G401 (cell line): ENCODE measurements at regions not wholly inside any gene's neighbourhood (a gene's known extent, or its start where the extent isn't known, plus 50 kb on each side); places are given as distances from the start of the nearest gene placed in this dataset.
"Not testable (repeated sequence)": the region's sequence is repeated elsewhere in the genome, so short reads cannot be mapped to it uniquely, and the experiment has no call there.

Source experiments
- DNase-seq: peaks from one replicate; pipeline ENCODE4 v3.0.0-alpha.2; 2015; ENCODE audit warnings: low spot score
- in situ Hi-C: cut with HindIII; loops from 2 replicates; pipeline ENCODE4 v1.10.0; 2016; ENCODE audit warnings: low sequenced_read_pairs, mixed read lengths

DNA sequence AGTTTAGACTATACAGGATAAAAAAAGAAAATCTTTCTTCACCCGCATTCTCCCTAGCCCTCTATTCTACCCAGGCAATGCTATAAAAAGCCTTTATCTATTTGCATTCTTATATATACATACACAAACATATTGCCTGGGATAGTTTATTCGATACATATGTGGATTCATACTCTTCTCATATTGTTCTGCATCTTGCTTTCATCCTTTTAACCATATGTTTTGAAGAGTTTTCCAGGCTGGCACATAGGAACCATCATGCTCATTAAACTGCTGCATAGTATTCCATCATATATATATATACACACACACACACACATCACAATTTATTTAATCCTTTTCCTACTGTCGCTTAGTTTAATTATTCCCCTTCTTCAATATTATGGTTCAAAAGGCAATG lies 461.2 kb downstream of the NTRK2 start:
- no peak for DNase-seq
- in situ Hi-C loops = no loop called here

GRCh38 chr9:85130260-85130659 lies 460.7 kb downstream of the NTRK2 start:
- in situ Hi-C loops = no loop called here
- DNase-seq = no peak

- in situ Hi-C loops = no loop called here
Measured at GRCh38 chr9:85129514-85129913, 460.0 kb downstream of the NTRK2 start.

DNA sequence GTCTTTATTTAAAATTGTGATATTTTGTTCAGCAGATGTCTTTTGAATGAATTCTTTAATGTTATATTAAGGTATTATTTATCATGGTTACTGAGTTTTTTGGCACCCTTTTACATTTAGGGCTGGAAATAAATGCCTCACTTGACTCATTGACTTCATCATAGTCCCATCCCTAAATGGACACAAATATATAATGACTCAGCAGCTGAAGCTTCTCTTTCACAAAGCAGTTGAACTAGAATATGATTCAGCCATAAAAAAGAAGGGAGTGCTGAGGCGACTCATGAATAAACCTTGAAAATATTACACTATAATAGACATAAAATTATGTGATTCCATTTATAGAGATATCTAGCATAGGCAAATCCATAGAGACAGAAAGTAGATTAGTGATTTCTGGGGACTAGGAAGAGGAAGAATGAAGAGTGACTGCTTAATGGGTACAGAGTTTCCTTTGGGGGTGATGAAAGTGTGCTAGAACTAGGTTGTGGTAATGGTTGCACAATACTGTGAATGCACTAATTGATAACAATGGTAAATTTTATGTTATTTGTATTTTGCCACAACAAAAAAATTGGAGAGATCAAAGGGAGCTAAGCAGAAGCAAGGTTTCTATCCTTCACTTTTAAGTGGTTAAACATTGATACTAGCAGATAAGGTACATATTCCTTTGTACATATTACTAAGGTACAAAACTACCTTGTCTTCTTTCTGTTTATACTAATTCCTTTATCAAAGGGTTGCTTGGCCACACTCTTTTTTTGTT lies 449.6 kb downstream of the NTRK2 start:
- in situ Hi-C loops = no loop called here
- DNase-seq = no peak

More at GRCh38 chr9:85129514-85129913, 460.0 kb downstream of the NTRK2 start:
- DNase-seq = no peak

DNA sequence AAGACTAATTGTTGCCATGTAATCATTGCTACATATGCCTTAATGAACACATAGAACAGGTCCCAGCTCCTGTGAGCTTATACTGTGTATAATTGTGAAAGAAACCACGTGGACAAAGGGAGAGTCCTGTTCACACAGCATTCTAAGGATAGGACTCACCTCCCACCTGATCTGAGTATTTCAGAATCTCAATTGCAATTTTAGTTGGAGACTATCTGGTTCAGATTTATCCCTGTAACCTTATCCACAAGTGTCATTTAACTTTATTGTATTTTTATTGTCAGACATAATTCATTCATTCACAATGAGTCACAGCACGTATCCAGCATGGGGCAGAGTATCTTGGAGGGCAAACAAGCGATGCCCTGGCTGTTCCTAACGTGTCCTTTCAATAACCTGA lies 448.3 kb downstream of the NTRK2 start:
- DNase-seq = no peak
- in situ Hi-C loops = no loop called here

GRCh38 chr9:85115473-85115872 lies 445.9 kb downstream of the NTRK2 start:
- in situ Hi-C loops = no loop called here

GRCh38 chr9:85114799-85115198 lies 445.3 kb downstream of the NTRK2 start:
- in situ Hi-C loops = no loop called here
- DNase-seq = no peak

More at GRCh38 chr9:85115473-85115872, 445.9 kb downstream of the NTRK2 start:
- no peak for DNase-seq

DNA sequence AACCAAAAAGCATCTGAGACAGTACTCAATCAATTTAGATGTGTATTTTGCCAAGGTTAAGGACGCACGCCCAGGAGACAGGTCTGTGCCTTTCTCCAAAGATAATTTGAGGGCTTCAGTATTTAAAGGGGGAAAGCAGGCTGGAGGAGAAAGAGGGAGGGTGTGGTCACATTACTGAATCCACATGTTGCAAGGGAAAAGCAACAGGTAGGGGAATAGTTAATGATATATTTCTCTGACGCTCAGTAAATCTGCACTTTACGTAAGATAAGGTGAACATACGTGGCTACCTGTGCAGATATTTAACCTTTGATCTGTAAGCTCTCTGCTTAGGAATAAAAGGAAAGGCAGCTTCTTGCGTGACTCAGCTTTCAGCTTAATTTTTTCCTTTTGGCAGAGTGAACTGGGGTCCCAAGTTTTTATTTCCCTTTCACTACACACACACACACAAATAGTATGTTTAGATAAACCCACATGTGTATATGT lies 443.4 kb downstream of the NTRK2 start:
- no peak for DNase-seq
- in situ Hi-C loops = no loop called here

DNA sequence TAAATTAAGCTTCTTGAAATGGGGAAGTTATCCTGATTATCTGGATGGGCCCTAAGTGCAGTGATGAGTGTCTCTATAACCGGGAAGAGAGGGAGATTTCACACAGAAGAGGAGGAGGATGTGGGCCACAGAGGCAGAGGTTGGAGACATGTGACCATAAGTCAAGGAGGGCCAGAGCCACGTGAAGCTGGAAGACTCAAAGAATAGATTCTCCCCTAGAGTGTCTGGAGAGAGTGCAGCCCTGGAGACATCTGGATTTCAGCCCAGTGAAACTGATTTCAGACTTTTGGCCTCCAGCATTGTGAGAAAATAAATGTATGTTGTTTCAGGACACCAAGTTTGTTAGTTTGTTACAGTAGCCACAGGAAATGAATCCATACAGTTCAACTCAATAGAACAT lies 442.9 kb downstream of the NTRK2 start:
- in situ Hi-C loops = no loop called here
- no peak for DNase-seq

GRCh38 chr9:85108746-85109145 lies 439.2 kb downstream of the NTRK2 start:
- in situ Hi-C loops = no loop called here
- no peak for DNase-seq

GRCh38 chr9:85108229-85108628 lies 438.7 kb downstream of the NTRK2 start:
- no peak for DNase-seq
- in situ Hi-C loops = no loop called here

GRCh38 chr9:85089188-85089969 lies 419.9 kb downstream of the NTRK2 start:
- DNase-seq = no peak
- in situ Hi-C loops = no loop called here

DNA sequence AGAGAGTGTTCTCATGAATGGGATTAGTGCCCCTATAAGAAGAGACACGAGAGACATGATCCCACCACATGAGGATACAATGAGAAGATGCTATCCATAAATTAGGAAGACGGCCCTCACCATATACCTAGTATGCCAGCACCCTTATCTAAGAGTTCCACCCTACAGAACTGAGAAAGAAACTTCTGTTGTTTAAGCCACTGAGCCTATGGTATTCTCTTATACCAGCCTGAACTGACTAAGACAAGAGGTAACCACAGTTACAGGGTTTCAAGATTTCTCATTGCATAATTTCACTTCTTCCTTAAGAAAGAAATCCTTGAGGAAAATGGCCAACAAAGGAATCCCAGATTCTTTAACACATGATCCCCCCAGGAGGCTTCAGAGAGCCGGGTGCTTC lies 412.4 kb downstream of the NTRK2 start:
- no peak for DNase-seq
- in situ Hi-C loops = no loop called here

- in situ Hi-C loops = no loop called here
- DNase-seq = no peak
Measured at GRCh38 chr9:85079349-85079748, 409.8 kb downstream of the NTRK2 start.

DNA sequence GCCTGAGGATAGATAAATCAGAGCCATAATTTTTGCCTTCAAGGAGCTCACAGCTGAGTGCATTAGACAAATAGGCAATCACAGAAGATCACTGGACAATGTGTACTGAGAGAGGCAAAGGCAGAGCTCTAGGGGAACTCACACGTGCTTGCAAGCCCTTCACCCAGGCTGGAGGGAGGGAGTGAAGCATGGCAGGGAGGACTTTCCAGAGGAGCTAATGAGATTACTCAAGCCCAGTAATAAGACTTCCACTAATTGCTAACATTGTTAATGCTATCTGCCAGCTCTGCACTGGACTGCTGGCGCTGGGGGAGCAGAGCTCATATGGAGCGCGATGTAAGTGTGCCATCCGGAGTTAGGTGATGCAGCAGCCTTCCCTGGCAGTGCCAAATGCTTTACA lies 408.4 kb downstream of the NTRK2 start:
- in situ Hi-C loops = no loop called here
- DNase-seq = no peak

DNA sequence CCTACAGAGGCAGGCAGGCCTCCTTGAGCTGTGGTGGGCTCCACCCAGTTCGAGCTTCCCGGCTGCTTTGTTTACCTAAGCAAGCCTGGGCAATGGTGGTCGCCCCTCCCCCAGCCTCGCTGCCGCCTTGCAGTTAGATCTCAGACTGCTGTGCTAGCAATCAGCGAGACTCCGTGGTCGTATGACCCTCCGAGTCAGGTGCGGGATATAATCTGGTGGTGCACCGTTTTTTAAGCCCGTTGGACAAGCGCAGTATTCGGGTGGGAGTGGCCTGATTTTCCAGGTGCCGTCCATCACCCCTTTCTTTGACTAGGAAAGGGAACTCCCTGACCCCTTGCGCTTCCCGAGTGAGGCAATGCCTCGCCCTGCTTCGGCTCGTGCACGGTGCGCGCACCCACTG lies 407.6 kb downstream of the NTRK2 start:
- not testable (repeated sequence) for DNase-seq

More for the DNA sequence above, 407.6 kb downstream of the NTRK2 start:
- in situ Hi-C loops = not testable (repeated sequence)
